ENCODE measurements at regions not wholly inside any gene's neighbourhood (a gene's known extent, or its start where the extent isn't known, plus 50 kb on each side); places are given as distances from the start of the nearest gene placed in this dataset.

- no peak for DNase-seq
- Histone ChIP-seq H3K9me3 (ENCODE audit: severe bottlenecking) (no peaks in the 10 kb centered on the region), H3K36me3 (no peaks in the 10 kb centered on the region), H3K27me3 (ENCODE audit: insufficient read depth, low read depth, severe bottlenecking) (no peaks in the 10 kb centered on the region), H3K4me3 (ENCODE audit: low read depth, low read length) (no peak overlapping the region), H3K27ac (no peak overlapping the region)
- no peak for TF ChIP-seq CTCF (IDR thresholded peaks at IDR 0.05; ENCODE audit: low read depth, low read length)
Observed at GRCh38 chr6:66054967-66055366, 347.9 kb upstream of the EYS start.

GRCh38 chr6:66051812-66052211, 344.8 kb upstream of the EYS start:
- no peaks in the 10 kb centered on the region for H3K27me3 ChIP-seq (ENCODE audit: insufficient read depth, low read depth, severe bottlenecking)
- H3K4me3 ChIP-seq (ENCODE audit: low read depth, low read length): no peak overlapping the region
- H3K27ac ChIP-seq: no peak overlapping the region
- DNase-seq: no peak
- no peaks in the 10 kb centered on the region for H3K9me3 ChIP-seq (ENCODE audit: severe bottlenecking)
- TF ChIP-seq CTCF (IDR thresholded peaks at IDR 0.05; ENCODE audit: low read depth, low read length): no peak
- H3K36me3 ChIP-seq: no peaks in the 10 kb centered on the region

GRCh38 chr6:66048684-66049474, 341.9 kb upstream of the EYS start:
- no peaks in the 10 kb centered on the region for H3K9me3 ChIP-seq (ENCODE audit: severe bottlenecking)
- no peak overlapping the region for H3K27ac ChIP-seq
- no peak overlapping the region for H3K4me3 ChIP-seq (ENCODE audit: low read depth, low read length)
- no peak for DNase-seq
- no peaks in the 10 kb centered on the region for H3K36me3 ChIP-seq
- TF ChIP-seq CTCF (IDR thresholded peaks at IDR 0.05; ENCODE audit: low read depth, low read length): no peak
- no peaks in the 10 kb centered on the region for H3K27me3 ChIP-seq (ENCODE audit: insufficient read depth, low read depth, severe bottlenecking)

GRCh38 chr6:66032626-66033025, 325.6 kb upstream of the EYS start:
- Histone ChIP-seq H3K36me3 (no peaks in the 10 kb centered on the region), H3K27me3 (ENCODE audit: insufficient read depth, low read depth, severe bottlenecking) (no peaks in the 10 kb centered on the region), H3K27ac (no peak overlapping the region), H3K4me3 (ENCODE audit: low read depth, low read length) (no peak overlapping the region), H3K9me3 (ENCODE audit: severe bottlenecking) (no peaks in the 10 kb centered on the region)
- no peak for DNase-seq
- no peak for TF ChIP-seq CTCF (IDR thresholded peaks at IDR 0.05; ENCODE audit: low read depth, low read length)

GRCh38 chr6:66029391-66029790, 322.4 kb upstream of the EYS start:
- Histone ChIP-seq H3K27me3 (ENCODE audit: insufficient read depth, low read depth, severe bottlenecking) (no peaks in the 10 kb centered on the region), H3K9me3 (ENCODE audit: severe bottlenecking) (no peaks in the 10 kb centered on the region), H3K27ac (no peak overlapping the region), H3K4me3 (ENCODE audit: low read depth, low read length) (no peak overlapping the region), H3K36me3 (no peaks in the 10 kb centered on the region)
- no peak for DNase-seq
- no peak for TF ChIP-seq CTCF (IDR thresholded peaks at IDR 0.05; ENCODE audit: low read depth, low read length)

- H3K4me3 ChIP-seq (ENCODE audit: low read depth, low read length): no peak overlapping the region
- H3K9me3 ChIP-seq (ENCODE audit: severe bottlenecking): no peaks in the 10 kb centered on the region
- TF ChIP-seq CTCF (IDR thresholded peaks at IDR 0.05; ENCODE audit: low read depth, low read length): no peak
- no peak overlapping the region for H3K27ac ChIP-seq
- H3K36me3 ChIP-seq: no peaks in the 10 kb centered on the region
- DNase-seq: no peak
- H3K27me3 ChIP-seq (ENCODE audit: insufficient read depth, low read depth, severe bottlenecking): no peaks in the 10 kb centered on the region
Observed at GRCh38 chr6:65999288-65999791, 292.3 kb upstream of the EYS start.
